Smooth muscle cell (in vitro differentiated cells): ENCODE measurements at regions not wholly inside any gene's neighbourhood (a gene's known extent, or its start where the extent isn't known, plus 50 kb on each side); places are given as distances from the start of the nearest gene placed in this dataset.

Experiments
- DNase-seq: peaks from one replicate; lab custom pipeline; 2025; ENCODE audit not compliant: unreplicated experiment; lab: John Stamatoyannopoulos, UW
- H2AFZ ChIP-seq: fragments of 200-600 bp; sonication (generic); 2 replicates; pipeline ENCODE4 v1.6.0; 2016; ENCODE audit warnings: antibody characterized with exemption, low read depth, mild to moderate bottlenecking
- H3F3A ChIP-seq: fragments of 200-600 bp; sonication (generic); 2 replicates; pipeline ENCODE4 v1.6.0; 2017; ENCODE audit warnings: antibody characterized with exemption, low read depth
- H3K27ac ChIP-seq: fragments of 200-600 bp; sonication (generic); 2 replicates; pipeline ENCODE4 v1.5.1; 2016; ENCODE audit warnings: low read depth, mild to moderate bottlenecking
- H3K27me3 ChIP-seq: fragments of 200-600 bp; sonication (generic); 2 replicates; pipeline ENCODE4 v1.6.1; 2016; ENCODE audit warnings: low read depth, mild to moderate bottlenecking
- H3K36me3 ChIP-seq: fragments of 200-600 bp; sonication (generic); 2 replicates; pipeline ENCODE4 v1.5.1; 2016; ENCODE audit warnings: low read depth
- H3K4me1 ChIP-seq: fragments of 200-600 bp; sonication (generic); 2 replicates; pipeline ENCODE4 v1.5.1; 2016; ENCODE audit warnings: low read depth
- H3K4me2 ChIP-seq: fragments of 200-600 bp; sonication (generic); 2 replicates; pipeline ENCODE4 v1.6.0; 2016; ENCODE audit warnings: mild to moderate bottlenecking
- H3K4me3 ChIP-seq: fragments of 200-600 bp; sonication (generic); 2 replicates; pipeline ENCODE4 v1.5.1; 2016; ENCODE audit warnings: mild to moderate bottlenecking
- H3K79me2 ChIP-seq: fragments of 200-600 bp; sonication (generic); 2 replicates; pipeline ENCODE4 v1.6.0; 2016; ENCODE audit warnings: low read depth, mild to moderate bottlenecking
- H3K9ac ChIP-seq: fragments of 200-600 bp; sonication (generic); 2 replicates; pipeline ENCODE4 v1.6.0; 2016; ENCODE audit warnings: low read depth
- H3K9me3 ChIP-seq: fragments of 200-600 bp; sonication (generic); replicated peaks from 2 replicates; pipeline ENCODE4 v1.5.1; 2016; ENCODE audit warnings: low read depth
- H4K20me1 ChIP-seq: fragments of 200-600 bp; sonication (generic); 2 replicates; pipeline ENCODE4 v1.6.0; 2016; ENCODE audit warnings: low read depth
- CTCF ChIP-seq: fragments of 200-600 bp; sonication (generic); IDR thresholded peaks from 2 replicates; pipeline ENCODE4 v1.5.1; 2017; ENCODE audit warnings: borderline replicate concordance, mild to moderate bottlenecking, antibody characterized with exemption; ENCODE audit not compliant: insufficient read depth, poor library complexity, severe bottlenecking
- WGBS: methylation state at CpG from one replicate; pipeline ENCODE4 v1.1.7; 2016; ENCODE audit warnings: low lambda C conversion rate; 5-methylcytosine and 5-hydroxymethylcytosine counted together

DNA sequence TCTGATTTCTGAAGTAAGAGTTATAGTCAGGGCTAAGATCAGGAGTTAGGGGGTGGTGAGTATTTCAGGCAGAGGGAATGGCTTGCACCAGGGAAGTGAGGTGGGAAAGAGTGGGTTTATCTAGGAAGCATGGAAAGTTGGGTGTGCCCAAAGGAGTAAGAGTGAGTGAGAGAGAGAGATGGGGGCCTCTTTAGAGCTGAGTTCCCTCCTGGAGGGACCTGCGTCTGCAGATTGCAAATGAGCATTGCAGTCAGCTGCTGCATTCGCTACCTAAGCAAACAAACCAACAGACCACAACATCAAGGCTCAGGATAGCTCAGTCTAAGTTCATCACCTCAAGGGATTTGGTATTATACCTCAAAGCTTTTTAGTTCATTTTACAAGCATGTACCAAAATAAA lies 405.8 kb downstream of the FGF9 start:
- DNase-seq: no peak
- Histone ChIP-seq H2AFZ (no peak overlapping the region), H3K27me3 (no peaks in the 10 kb centered on the region), H3K4me1 (no peaks in the 10 kb centered on the region), H3K9ac (no peak overlapping the region), H3K9me3 (no peaks in the 10 kb centered on the region), H3K27ac (no peak overlapping the region), H3K4me2 (no peak overlapping the region), H4K20me1 (no peaks in the 10 kb centered on the region), H3F3A (no peaks in the 10 kb centered on the region), H3K36me3 (no peaks in the 10 kb centered on the region), H3K79me2 (no peaks in the 10 kb centered on the region), H3K4me3 (no peak overlapping the region)
- 92% methylated on average over 2 of the region's 2 CpGs for WGBS
- no peak for TF ChIP-seq CTCF

- no peaks in the 10 kb centered on the region for H3K36me3 ChIP-seq
- H3K4me3 ChIP-seq: no peak overlapping the region
- H3F3A ChIP-seq: no peaks in the 10 kb centered on the region
- no peaks in the 10 kb centered on the region for H3K27me3 ChIP-seq
- H4K20me1 ChIP-seq: no peaks in the 10 kb centered on the region
- H3K4me1 ChIP-seq: no peaks in the 10 kb centered on the region
- no peak for TF ChIP-seq CTCF
- H3K4me2 ChIP-seq: no peak overlapping the region
- H3K27ac ChIP-seq: no peak overlapping the region
- no peak for DNase-seq
- no peak overlapping the region for H2AFZ ChIP-seq
- no peak overlapping the region for H3K9ac ChIP-seq
- H3K79me2 ChIP-seq: no peaks in the 10 kb centered on the region
- WGBS: 57% methylated on average over 3 of the region's 3 CpGs
- H3K9me3 ChIP-seq: no peaks in the 10 kb centered on the region
These were observed 406.4 kb downstream of the FGF9 start for GRCh38 chr13:22077205-22077683.

DNA sequence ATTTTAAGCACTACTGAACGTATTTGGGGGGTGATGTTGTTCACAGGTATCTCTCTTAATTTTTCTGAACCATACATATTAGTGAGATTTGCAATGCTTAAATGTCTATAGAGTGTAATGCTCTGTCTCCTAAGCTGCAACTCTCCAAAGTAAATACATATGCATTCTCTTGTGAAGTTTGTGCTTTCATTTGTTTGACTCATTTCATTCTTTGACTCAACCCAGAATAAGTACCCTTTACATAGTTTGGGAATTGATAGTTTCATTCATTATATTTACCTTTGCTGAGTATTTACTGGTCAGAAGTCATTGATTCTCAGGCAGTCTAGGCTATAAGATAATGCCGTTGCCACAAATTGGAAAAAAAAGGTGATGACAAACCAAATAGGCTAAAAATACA lies 406.9 kb downstream of the FGF9 start:
- no peaks in the 10 kb centered on the region for H3K4me1 ChIP-seq
- H3F3A ChIP-seq: no peaks in the 10 kb centered on the region
- no peaks in the 10 kb centered on the region for H3K36me3 ChIP-seq
- H3K4me3 ChIP-seq: no peak overlapping the region
- no peaks in the 10 kb centered on the region for H4K20me1 ChIP-seq
- H3K9ac ChIP-seq: no peak overlapping the region
- 48% methylated on average over 2 of the region's 2 CpGs for WGBS
- no peaks in the 10 kb centered on the region for H3K79me2 ChIP-seq
- H2AFZ ChIP-seq: no peak overlapping the region
- DNase-seq: no peak
- TF ChIP-seq CTCF: no peak
- no peaks in the 10 kb centered on the region for H3K27me3 ChIP-seq
- no peak overlapping the region for H3K4me2 ChIP-seq
- no peak overlapping the region for H3K27ac ChIP-seq
- no peaks in the 10 kb centered on the region for H3K9me3 ChIP-seq

- no peak for DNase-seq
- H3K4me2 ChIP-seq: no peak overlapping the region
- WGBS: 93% methylated on average over 11 of the region's 11 CpGs
- no peak for TF ChIP-seq CTCF
- H3K9ac ChIP-seq: no peak overlapping the region
- H3K27ac ChIP-seq: no peak overlapping the region
- no peak overlapping the region for H3K4me3 ChIP-seq
- H3K79me2 ChIP-seq: no peaks in the 10 kb centered on the region
- H3K36me3 ChIP-seq: no peaks in the 10 kb centered on the region
- no peaks in the 10 kb centered on the region for H3F3A ChIP-seq
- H3K4me1 ChIP-seq: no peaks in the 10 kb centered on the region
- no peak overlapping the region for H2AFZ ChIP-seq
- no peaks in the 10 kb centered on the region for H3K27me3 ChIP-seq
- no peaks in the 10 kb centered on the region for H3K9me3 ChIP-seq
- H4K20me1 ChIP-seq: no peaks in the 10 kb centered on the region
These were observed 409.1 kb downstream of the FGF9 start for GRCh38 chr13:22079961-22080360.
